ENCODE measurements at regions not wholly inside any gene's neighbourhood (a gene's known extent, or its start where the extent isn't known, plus 50 kb on each side); places are given as distances from the start of the nearest gene placed in this dataset.

DNA sequence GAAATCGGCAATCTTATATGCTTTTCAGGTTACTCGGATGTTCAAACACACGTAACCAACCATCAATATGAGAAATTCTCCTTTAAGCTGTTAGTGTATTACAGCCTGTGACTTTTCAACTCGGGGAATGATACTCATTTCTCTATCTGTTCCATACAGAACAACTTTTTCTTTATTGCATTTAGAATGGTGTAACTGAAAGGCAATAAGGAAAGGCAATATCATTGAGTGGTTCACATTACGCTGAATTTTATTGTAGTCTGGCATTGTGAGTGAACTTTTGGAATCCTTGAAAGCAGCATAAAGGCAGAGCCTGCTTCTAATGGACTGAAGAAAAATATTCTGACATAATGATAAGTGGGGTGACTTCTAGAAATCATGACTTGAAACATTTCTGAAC is 54.4 kb upstream of the MEF2C start:
- TF ChIP-seq REST (IDR thresholded peaks at IDR 0.05; ENCODE audit: insufficient replicate concordance, low read depth) (no peak), CTCF (IDR thresholded peaks at IDR 0.05; ENCODE audit: insufficient read depth, low read length) (no peak), POLR2AphosphoS5 (IDR thresholded peaks at IDR 0.05; ENCODE audit: low read depth) (no peak), SPI1 (IDR thresholded peaks at IDR 0.05; ENCODE audit: borderline replicate concordance, low read depth) (no peak)
